ENCODE measurements at regions not wholly inside any gene's neighbourhood (a gene's known extent, or its start where the extent isn't known, plus 50 kb on each side); places are given as distances from the start of the nearest gene placed in this dataset.

DNA sequence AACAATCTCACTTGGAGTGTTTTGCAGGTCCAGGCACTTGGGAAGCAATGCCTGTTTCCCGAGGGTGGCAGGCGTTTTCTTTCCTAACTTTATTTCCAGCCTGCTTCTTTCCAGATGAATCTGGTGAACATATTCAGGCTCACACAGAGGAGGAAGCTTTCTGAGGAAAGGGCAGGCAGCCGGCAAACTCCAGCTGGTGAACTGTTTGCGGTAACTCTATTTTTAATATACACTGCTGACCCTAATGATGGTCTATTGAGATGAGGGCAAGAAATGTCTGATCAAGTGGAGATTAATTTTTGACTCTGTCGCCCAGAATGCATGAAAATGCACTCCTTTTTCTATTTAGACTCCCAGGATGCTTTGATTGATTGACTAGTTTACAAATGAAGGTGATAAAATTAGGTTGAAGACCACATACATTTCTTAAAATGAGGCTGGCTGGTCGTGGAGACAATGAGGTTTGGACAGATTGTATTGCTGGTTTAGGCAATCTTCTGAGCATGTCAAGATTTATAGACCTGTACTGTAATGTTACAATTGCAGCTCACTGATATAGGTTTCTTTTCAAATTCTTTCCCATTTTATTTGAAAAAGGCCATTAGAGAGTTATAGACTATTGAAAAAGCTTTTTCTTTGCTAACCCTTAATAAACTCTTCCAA, 153.8 kb downstream of the ATG4C start:
- TF ChIP-seq, protein P1, sequence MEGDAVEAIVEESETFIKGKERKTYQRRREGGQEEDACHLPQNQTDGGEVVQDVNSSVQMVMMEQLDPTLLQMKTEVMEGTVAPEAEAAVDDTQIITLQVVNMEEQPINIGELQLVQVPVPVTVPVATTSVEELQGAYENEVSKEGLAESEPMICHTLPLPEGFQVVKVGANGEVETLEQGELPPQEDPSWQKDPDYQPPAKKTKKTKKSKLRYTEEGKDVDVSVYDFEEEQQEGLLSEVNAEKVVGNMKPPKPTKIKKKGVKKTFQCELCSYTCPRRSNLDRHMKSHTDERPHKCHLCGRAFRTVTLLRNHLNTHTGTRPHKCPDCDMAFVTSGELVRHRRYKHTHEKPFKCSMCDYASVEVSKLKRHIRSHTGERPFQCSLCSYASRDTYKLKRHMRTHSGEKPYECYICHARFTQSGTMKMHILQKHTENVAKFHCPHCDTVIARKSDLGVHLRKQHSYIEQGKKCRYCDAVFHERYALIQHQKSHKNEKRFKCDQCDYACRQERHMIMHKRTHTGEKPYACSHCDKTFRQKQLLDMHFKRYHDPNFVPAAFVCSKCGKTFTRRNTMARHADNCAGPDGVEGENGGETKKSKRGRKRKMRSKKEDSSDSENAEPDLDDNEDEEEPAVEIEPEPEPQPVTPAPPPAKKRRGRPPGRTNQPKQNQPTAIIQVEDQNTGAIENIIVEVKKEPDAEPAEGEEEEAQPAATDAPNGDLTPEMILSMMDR (IDR thresholded peaks at IDR 0.05; ENCODE audit: insufficient read depth, missing control alignments) = no peak
- no peak for DNase-seq (ENCODE audit: insufficient read length, low spot score)
- no peak for FAIRE-seq

DNA sequence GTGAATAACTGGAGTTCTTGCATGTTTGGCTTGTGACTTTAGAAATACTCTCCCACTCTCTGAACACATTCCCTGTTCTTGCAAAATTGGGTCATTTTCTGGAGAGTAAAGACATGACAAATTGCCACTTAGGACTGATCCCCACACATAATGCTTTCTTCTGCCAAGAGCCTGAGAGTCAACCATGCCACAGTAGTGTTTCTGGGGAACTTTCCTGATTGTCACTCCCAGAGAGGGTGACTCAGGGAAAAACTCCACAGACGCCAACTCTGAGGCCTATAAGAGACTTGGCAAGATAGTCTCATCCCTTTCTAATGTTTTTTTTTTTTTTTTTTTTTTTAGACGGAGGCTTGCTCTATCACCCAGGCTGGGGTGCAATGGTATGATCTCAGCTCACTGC, 157.8 kb downstream of the ATG4C start:
- no peak for FAIRE-seq
- TF ChIP-seq, protein P1 (IDR thresholded peaks at IDR 0.05; ENCODE audit: insufficient read depth, missing control alignments) = no peak
- no peak for DNase-seq (ENCODE audit: insufficient read length, low spot score)

DNA sequence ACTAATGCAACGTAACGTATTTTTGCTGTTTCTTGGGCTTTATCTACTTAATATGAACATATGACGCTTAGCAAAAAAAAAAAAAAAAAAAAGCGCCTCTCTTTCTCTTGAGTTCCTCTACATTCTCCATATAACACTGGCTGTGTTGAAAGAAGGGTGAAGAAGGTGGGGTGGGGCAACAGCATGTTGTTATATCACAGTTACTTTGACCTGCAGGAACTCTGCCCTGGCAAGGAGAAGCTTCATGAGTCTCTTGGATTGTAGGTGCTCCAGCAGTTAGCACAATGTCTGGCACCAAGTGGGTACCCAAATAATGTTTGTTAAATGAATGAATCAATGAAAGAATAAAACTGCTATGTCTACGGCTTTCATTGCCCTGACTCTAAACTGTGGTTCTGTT, 162.6 kb downstream of the ATG4C start:
- TF ChIP-seq, protein P1 (IDR thresholded peaks at IDR 0.05; ENCODE audit: insufficient read depth, missing control alignments) = no peak
- no peak for FAIRE-seq

DNA sequence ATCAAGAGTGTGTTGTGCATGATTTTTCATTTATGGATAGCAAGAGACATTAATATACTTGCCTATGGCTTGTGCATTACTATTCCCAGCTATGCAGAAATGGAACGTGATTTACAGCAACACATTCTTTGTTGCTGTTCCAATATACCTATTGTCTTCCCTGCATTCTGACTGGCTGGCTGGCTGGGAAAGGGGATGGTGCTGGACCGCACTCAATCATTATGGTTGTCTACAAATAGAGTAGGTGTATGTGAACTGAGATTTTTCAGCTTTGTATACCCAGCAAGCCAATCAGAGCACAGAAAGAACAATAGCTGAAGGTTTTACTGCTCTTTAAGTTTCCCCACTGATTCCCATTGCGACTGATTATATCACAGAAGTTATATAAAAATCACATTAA, 167.5 kb downstream of the ATG4C start:
- TF ChIP-seq, protein P1 (IDR thresholded peaks at IDR 0.05; ENCODE audit: insufficient read depth, missing control alignments) = no peak
- no peak for DNase-seq (ENCODE audit: insufficient read length, low spot score)
- FAIRE-seq = no peak

More for the DNA sequence above, 162.6 kb downstream of the ATG4C start:
- no peak for DNase-seq (ENCODE audit: insufficient read length, low spot score)

DNA sequence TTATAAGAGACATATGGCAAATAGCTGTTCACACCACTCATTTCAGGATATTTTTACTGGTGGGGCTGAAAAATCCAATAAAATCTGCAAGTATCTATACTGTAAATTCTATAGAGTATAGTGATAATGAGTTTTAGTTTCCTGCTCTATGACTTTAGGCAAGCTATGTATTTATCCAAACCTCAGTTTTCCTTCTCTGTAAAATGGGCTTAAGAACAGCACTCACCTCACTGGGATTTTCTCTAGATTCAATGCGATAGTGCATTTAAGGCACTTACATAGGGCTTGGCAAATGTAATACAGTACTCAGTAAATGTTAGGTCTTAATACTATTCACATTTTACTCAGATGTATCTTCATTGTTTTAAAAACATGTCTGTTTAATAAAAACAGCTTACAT, 168.7 kb downstream of the ATG4C start:
- no peak for DNase-seq (ENCODE audit: insufficient read length, low spot score)
- FAIRE-seq = no peak
- TF ChIP-seq, protein P1 (IDR thresholded peaks at IDR 0.05; ENCODE audit: insufficient read depth, missing control alignments) = no peak

DNA sequence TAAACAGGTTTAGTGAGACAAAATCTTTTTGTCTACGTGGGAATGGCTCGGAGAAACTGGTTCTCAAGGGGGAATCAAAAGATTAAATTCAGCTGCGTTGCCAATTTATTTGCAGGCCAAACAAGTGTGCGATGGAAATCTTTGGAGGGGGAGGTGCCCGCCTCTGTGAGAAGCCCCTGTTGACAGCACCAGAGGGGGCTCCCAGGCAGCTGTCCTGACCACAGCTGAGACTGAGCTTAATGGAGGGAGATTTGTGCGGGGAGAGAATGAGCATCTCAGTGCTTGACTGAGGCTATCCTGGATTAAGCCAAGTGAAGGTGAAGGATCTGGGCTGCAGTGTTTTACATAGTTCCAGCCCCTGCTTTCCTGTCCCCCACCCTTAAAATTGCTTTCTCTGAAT, 169.7 kb downstream of the ATG4C start:
- no peak for FAIRE-seq
- TF ChIP-seq, protein P1 (IDR thresholded peaks at IDR 0.05; ENCODE audit: insufficient read depth, missing control alignments) = no peak
- no peak for DNase-seq (ENCODE audit: insufficient read length, low spot score)

DNA sequence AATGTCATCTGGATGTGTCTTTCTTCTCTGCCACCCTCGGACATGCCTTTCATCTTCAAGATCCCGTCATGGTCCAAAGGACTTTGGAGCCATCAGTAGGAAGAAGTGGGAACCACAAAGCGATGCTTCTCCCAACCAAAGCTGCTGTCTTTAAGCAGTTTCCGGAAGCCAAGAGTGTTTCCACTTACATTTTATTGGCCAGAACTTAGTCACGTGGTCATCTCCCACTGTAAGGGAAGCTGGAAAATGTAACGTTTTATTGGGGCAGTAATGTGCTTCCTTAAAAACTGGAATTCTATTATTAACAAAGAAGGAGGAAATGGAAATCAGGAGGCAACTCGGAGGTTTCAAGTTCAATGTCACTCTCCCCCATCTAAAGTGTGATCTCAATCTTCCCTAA, 170.8 kb downstream of the ATG4C start:
- DNase-seq (ENCODE audit: insufficient read length, low spot score) = no peak
- TF ChIP-seq, protein P1 (IDR thresholded peaks at IDR 0.05; ENCODE audit: insufficient read depth, missing control alignments) = no peak
- FAIRE-seq = no peak

Data from D721Med (cell line).